ENCODE measurements at regions not wholly inside any gene's neighbourhood (a gene's known extent, or its start where the extent isn't known, plus 50 kb on each side); places are given as distances from the start of the nearest gene placed in this dataset.
"Not testable (repeated sequence)": the region's sequence is repeated elsewhere in the genome, so short reads cannot be mapped to it uniquely, and the experiment has no call there.

DNA sequence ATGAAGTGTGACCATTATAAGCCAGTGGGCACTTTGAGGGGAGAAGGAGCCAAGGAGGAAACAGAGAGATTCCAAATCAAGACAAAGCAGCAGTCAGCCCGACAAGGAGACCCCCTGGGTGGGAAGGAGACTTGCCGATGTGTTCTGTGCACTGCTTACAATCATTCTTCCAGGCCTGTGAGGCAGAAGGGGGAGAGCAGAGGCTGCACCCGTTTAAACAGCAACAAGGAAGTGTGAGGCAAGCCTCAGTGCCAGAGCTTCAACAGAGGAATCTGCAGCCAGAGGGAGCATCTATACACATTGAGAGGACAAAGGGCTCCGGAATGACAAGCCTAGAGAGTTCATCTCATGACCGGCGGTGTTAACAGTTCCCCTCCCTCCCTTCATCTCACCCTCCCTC, 121.1 kb downstream of the NXPE2 start:
- Histone ChIP-seq H3K4me1 (ENCODE audit: control insufficient read depth in 1 of 2, extremely low read depth in 1 of 2, insufficient read depth in 2 of 2, low read length in 2 of 2) (no peaks in the 10 kb centered on the region), H3K9me3 (no peaks in the 10 kb centered on the region), H3K36me3 (ENCODE audit: control insufficient read depth in 2 of 2, extremely low read depth in 1 of 2, insufficient read depth in 1 of 2, low read length in 1 of 2) (no peaks in the 10 kb centered on the region), H3K27me3 (replicated peaks in 1 of 2; ENCODE audit: control insufficient read depth in 2 of 2, extremely low read depth in 1 of 2, insufficient read depth in 2 of 2, low read length in 1 of 2) (peaks cover 0 to 9% of the 10 kb centered on the region in 2 experiments), H3K4me3 (ENCODE audit: control insufficient read depth in 1 of 2, extremely low read depth in 1 of 2, low read length in 1 of 2) (no peak overlapping the region), H3K27ac (ENCODE audit: low read length) (no peak overlapping the region)
- no peak for DNase-seq
- Mint-ChIP-seq H3K4me1 (no peaks in the 10 kb centered on the region), H3K4me3 (no peak overlapping the region), H3K9me3 (peaks cover 0 to 3% (median 0%) of the 10 kb centered on the region in 3 donors), H3K27me3 (peaks cover 11 to 42% of the 10 kb centered on the region in 2 donors), H3K27ac (no peak overlapping the region), H3K36me3 (no peaks in the 10 kb centered on the region)
- CTCF ChIA-PET, result no interaction called here
- 12% methylated on average over 6 of the region's 6 CpGs for WGBS (ENCODE audit: insufficient coverage)
- no peak for ATAC-seq (replicated peaks in 1 of 4)
- POLR2A ChIA-PET, result no interaction called here

DNA sequence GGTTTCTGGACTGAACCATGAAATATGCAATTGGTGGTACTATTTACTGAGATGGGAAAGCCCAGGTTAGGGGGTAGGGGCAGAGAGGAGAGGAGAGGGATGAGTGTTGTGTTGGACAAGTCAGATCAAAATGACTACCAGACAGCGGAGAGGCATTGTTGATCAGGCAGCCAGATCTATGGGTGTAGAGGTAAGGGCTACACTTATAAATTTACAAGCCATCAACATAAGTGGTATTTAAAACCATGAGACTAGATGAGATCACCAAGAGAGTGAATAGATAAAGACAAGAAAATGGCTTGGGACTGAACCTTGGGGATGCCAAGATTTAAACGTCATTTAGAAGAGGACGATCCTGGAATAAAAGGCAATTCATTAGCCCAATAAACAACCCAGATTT, 123.4 kb downstream of the NXPE2 start:
- Histone ChIP-seq H3K27ac (ENCODE audit: low read length) (no peak overlapping the region), H3K4me3 (ENCODE audit: control insufficient read depth in 1 of 2, extremely low read depth in 1 of 2, low read length in 1 of 2) (no peak overlapping the region), H3K27me3 (replicated peaks in 1 of 2; ENCODE audit: control insufficient read depth in 2 of 2, extremely low read depth in 1 of 2, insufficient read depth in 2 of 2, low read length in 1 of 2) (peaks cover 0 to 9% of the 10 kb centered on the region in 2 experiments), H3K4me1 (ENCODE audit: control insufficient read depth in 1 of 2, extremely low read depth in 1 of 2, insufficient read depth in 2 of 2, low read length in 2 of 2) (no peaks in the 10 kb centered on the region), H3K9me3 (no peaks in the 10 kb centered on the region), H3K36me3 (ENCODE audit: control insufficient read depth in 2 of 2, extremely low read depth in 1 of 2, insufficient read depth in 1 of 2, low read length in 1 of 2) (no peaks in the 10 kb centered on the region)
- Mint-ChIP-seq H3K27me3 (peaks cover 6 to 32% of the 10 kb centered on the region in 2 donors), H3K9me3 (peaks cover 0 to 3% (median 3%) of the 10 kb centered on the region in 3 donors), H3K4me3 (no peak overlapping the region), H3K4me1 (no peaks in the 10 kb centered on the region), H3K36me3 (no peaks in the 10 kb centered on the region), H3K27ac (no peak overlapping the region)
- DNase-seq, result no peak
- CTCF ChIA-PET, result no interaction called here
- no peak for ATAC-seq (replicated peaks in 1 of 4)
- WGBS (ENCODE audit: insufficient coverage), result 90% methylated on average over 2 of the region's 3 CpGs
- POLR2A ChIA-PET, result no interaction called here

DNA sequence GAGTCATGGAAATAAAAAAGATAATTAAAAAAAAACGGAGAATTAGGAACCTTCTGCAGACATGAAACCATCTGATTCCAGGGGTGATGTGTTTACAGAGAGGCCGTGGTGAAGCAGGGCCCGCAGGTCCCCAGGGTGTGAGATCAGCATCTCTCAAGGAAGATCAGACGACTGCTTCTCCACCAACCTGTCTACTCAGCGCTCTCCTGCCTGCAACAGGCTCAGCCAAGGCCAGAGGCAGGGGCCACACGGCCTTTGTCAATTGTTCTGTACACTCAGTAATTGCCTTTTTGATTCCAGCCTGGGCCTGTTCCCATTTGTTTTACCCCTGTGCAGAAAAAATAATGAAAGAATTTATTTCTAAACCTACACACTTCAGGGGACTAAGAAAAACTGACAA, 124.6 kb downstream of the NXPE2 start:
- Mint-ChIP-seq H3K27me3 (peaks cover 7 to 29% of the 10 kb centered on the region in 2 donors), H3K27ac (no peak overlapping the region), H3K4me3 (no peak overlapping the region), H3K9me3 (peaks cover 0 to 5% (median 3%) of the 10 kb centered on the region in 3 donors), H3K36me3 (no peaks in the 10 kb centered on the region), H3K4me1 (no peaks in the 10 kb centered on the region)
- Histone ChIP-seq H3K9me3 (no peaks in the 10 kb centered on the region), H3K36me3 (ENCODE audit: control insufficient read depth in 2 of 2, extremely low read depth in 1 of 2, insufficient read depth in 1 of 2, low read length in 1 of 2) (no peaks in the 10 kb centered on the region), H3K4me1 (ENCODE audit: control insufficient read depth in 1 of 2, extremely low read depth in 1 of 2, insufficient read depth in 2 of 2, low read length in 2 of 2) (no peaks in the 10 kb centered on the region), H3K27me3 (replicated peaks in 1 of 2; ENCODE audit: control insufficient read depth in 2 of 2, extremely low read depth in 1 of 2, insufficient read depth in 2 of 2, low read length in 1 of 2) (peaks cover 0 to 7% of the 10 kb centered on the region in 2 experiments), H3K4me3 (ENCODE audit: control insufficient read depth in 1 of 2, extremely low read depth in 1 of 2, low read length in 1 of 2) (no peak overlapping the region), H3K27ac (ENCODE audit: low read length) (no peak overlapping the region)
- DNase-seq, result no peak
- ChIA-PET CTCF (no interaction called here), POLR2A (no interaction called here)
- no peak for ATAC-seq (replicated peaks in 1 of 4)
- 50% methylated on average over 1 of the region's 6 CpGs for WGBS (ENCODE audit: insufficient coverage)

DNA sequence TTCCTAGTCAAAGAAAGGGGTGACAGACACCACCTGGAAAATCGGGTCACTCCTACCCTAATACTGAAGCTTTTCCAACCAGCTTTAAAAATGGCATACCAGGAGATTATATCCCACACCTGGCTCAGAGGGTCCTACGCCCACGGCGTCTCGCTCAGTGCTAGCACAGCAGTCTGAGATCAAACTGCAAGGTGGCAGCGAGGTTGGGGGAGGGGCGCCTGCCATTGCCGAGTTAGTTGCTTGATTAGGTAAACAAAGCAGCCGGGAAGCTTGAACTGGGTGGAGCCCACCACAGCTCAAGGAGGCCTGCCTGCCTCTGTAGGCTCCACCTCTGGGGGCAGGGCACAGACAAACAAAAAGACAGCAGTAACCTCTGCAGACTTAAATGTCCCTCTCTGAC, 127.1 kb downstream of the NXPE2 start:
- ATAC-seq (replicated peaks in 1 of 4); H3K36me3 Mint-ChIP-seq; POLR2A ChIA-PET; H3K9me3 Mint-ChIP-seq; CTCF ChIA-PET; H3K4me1 ChIP-seq (ENCODE audit: control insufficient read depth in 1 of 2, extremely low read depth in 1 of 2, insufficient read depth in 2 of 2, low read length in 2 of 2); H3K9me3 ChIP-seq; H3K4me3 ChIP-seq (ENCODE audit: control insufficient read depth in 1 of 2, extremely low read depth in 1 of 2, low read length in 1 of 2); H3K27me3 Mint-ChIP-seq; H3K4me1 Mint-ChIP-seq; H3K27me3 ChIP-seq (replicated peaks in 1 of 2; ENCODE audit: control insufficient read depth in 2 of 2, extremely low read depth in 1 of 2, insufficient read depth in 2 of 2, low read length in 1 of 2); H3K4me3 Mint-ChIP-seq; H3K27ac Mint-ChIP-seq; H3K36me3 ChIP-seq (ENCODE audit: control insufficient read depth in 2 of 2, extremely low read depth in 1 of 2, insufficient read depth in 1 of 2, low read length in 1 of 2); H3K27ac ChIP-seq (ENCODE audit: low read length); DNase-seq: not testable (repeated sequence)
- no CpG with 5 or more reads among the region's 9 CpGs for WGBS (ENCODE audit: insufficient coverage)

DNA sequence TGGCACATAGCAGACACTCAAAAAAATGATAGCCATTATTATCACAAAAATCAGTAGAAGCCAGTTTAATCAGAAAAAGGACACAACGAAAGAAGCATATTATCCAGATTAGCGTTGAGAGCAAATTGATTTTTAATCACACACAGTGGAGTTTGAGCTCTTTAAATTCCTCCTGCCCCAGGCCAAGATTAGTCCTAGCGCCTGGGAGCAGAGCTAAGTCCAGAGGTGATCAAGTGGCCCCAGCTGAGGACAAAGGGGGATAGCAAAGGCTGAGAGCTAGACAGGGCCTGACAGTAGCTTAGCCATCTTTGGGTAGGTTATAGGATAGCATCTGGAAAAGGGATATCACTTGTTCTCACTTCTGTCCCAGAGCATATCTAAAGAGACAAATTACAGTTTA, 133.6 kb downstream of the NXPE2 start:
- DNase-seq (no peak), ATAC-seq (replicated peaks in 1 of 4) (no peak)
- POLR2A ChIA-PET, result no interaction called here
- no peak overlapping the region for H3K27ac Mint-ChIP-seq
- no peaks in the 10 kb centered on the region for H3K36me3 Mint-ChIP-seq
- Histone ChIP-seq H3K9me3 (no peaks in the 10 kb centered on the region), H3K36me3 (ENCODE audit: control insufficient read depth in 2 of 2, extremely low read depth in 1 of 2, insufficient read depth in 1 of 2, low read length in 1 of 2) (no peaks in the 10 kb centered on the region), H3K4me3 (ENCODE audit: control insufficient read depth in 1 of 2, extremely low read depth in 1 of 2, low read length in 1 of 2) (no peak overlapping the region), H3K27me3 (replicated peaks in 1 of 2; ENCODE audit: control insufficient read depth in 2 of 2, extremely low read depth in 1 of 2, insufficient read depth in 2 of 2, low read length in 1 of 2) (no peaks in the 10 kb centered on the region), H3K4me1 (ENCODE audit: control insufficient read depth in 1 of 2, extremely low read depth in 1 of 2, insufficient read depth in 2 of 2, low read length in 2 of 2) (no peaks in the 10 kb centered on the region), H3K27ac (ENCODE audit: low read length) (no peak overlapping the region)
- CTCF ChIA-PET, result no interaction called here
- WGBS (ENCODE audit: insufficient coverage), result 67% methylated on average over 1 of the region's 3 CpGs
- no peaks in the 10 kb centered on the region for H3K4me1 Mint-ChIP-seq
- H3K4me3 Mint-ChIP-seq, result no peak overlapping the region
- peaks cover 0 to 4% of the 10 kb centered on the region in 2 donors for H3K27me3 Mint-ChIP-seq
- peaks cover 0 to 5% (median 0%) of the 10 kb centered on the region in 3 donors for H3K9me3 Mint-ChIP-seq

DNA sequence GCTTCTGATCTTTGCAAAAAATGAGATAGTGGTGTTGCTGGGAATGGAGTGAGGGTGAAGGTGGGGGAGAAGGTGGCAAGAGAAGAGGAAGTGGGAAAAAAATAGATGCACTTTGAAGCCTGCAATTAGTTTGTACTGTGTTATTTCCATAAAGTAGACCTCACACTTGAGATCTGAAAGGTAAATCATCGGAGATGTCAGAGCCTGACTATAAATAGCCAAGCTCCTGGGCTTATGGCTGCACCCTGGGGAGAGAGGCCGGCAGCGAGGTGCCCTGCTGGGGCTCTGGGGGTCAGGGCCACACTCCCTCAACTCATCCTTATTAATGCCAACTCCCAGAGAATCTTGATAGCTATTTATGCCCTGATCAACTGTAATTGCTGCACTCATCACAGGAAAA, 134.4 kb downstream of the NXPE2 start:
- Mint-ChIP-seq H3K4me1 (no peaks in the 10 kb centered on the region), H3K27ac (no peak overlapping the region), H3K9me3 (peaks cover 0 to 4% (median 0%) of the 10 kb centered on the region in 3 donors), H3K36me3 (no peaks in the 10 kb centered on the region), H3K4me3 (no peak overlapping the region), H3K27me3 (peaks cover 0 to 4% of the 10 kb centered on the region in 2 donors)
- no peak for ATAC-seq (replicated peaks in 1 of 4)
- H3K4me1 ChIP-seq (ENCODE audit: control insufficient read depth in 1 of 2, extremely low read depth in 1 of 2, insufficient read depth in 2 of 2, low read length in 2 of 2), result no peaks in the 10 kb centered on the region
- H3K9me3 ChIP-seq, result no peaks in the 10 kb centered on the region
- H3K27me3 ChIP-seq (replicated peaks in 1 of 2; ENCODE audit: control insufficient read depth in 2 of 2, extremely low read depth in 1 of 2, insufficient read depth in 2 of 2, low read length in 1 of 2), result peaks cover 0 to 7% of the 10 kb centered on the region in 2 experiments
- H3K4me3 ChIP-seq (ENCODE audit: control insufficient read depth in 1 of 2, extremely low read depth in 1 of 2, low read length in 1 of 2), result no peak overlapping the region
- DNase-seq, result no peak
- POLR2A ChIA-PET, result no interaction called here
- no CpG with 5 or more reads among the region's 3 CpGs for WGBS (ENCODE audit: insufficient coverage)
- CTCF ChIA-PET, result no interaction called here
- H3K36me3 ChIP-seq (ENCODE audit: control insufficient read depth in 2 of 2, extremely low read depth in 1 of 2, insufficient read depth in 1 of 2, low read length in 1 of 2), result no peaks in the 10 kb centered on the region
- no peak overlapping the region for H3K27ac ChIP-seq (ENCODE audit: low read length)

DNA sequence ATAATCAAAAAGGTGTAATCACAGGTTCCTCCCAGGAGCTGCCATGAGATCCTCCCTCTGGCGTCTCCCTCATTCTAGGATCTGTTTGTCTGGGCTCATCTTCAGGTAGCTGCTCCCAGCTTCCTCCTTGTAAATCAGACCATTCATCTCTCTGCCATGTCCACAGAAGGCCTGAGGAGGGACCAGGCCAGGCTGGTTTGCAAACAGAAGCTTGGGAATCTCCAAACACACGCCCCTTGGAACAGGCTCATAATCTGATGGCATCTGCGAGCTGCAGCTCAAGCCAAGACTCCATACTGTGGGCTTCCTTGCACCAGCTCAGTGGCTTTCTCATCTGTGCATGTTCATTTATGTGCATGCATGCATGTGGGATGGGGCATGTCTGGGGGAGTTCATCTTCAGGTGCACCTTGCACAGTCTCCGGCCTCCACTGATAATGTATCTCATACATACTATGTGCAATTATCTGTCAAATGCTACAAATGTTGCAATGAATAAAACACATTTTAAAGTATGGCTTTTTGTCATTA, 134.9 kb downstream of the NXPE2 start:
- Mint-ChIP-seq H3K36me3 (no peaks in the 10 kb centered on the region), H3K27me3 (no peaks in the 10 kb centered on the region), H3K4me1 (no peaks in the 10 kb centered on the region), H3K9me3 (no peaks in the 10 kb centered on the region), H3K4me3 (no peak overlapping the region), H3K27ac (no peak overlapping the region)
- ATAC-seq (replicated peaks in 1 of 4), result no peak
- Histone ChIP-seq H3K4me1 (ENCODE audit: control insufficient read depth in 1 of 2, extremely low read depth in 1 of 2, insufficient read depth in 2 of 2, low read length in 2 of 2) (no peaks in the 10 kb centered on the region), H3K9me3 (no peaks in the 10 kb centered on the region), H3K4me3 (ENCODE audit: control insufficient read depth in 1 of 2, extremely low read depth in 1 of 2, low read length in 1 of 2) (no peak overlapping the region), H3K27me3 (replicated peaks in 1 of 2; ENCODE audit: control insufficient read depth in 2 of 2, extremely low read depth in 1 of 2, insufficient read depth in 2 of 2, low read length in 1 of 2) (peaks cover 0 to 13% of the 10 kb centered on the region in 2 experiments), H3K27ac (ENCODE audit: low read length) (no peak overlapping the region), H3K36me3 (ENCODE audit: control insufficient read depth in 2 of 2, extremely low read depth in 1 of 2, insufficient read depth in 1 of 2, low read length in 1 of 2) (no peaks in the 10 kb centered on the region)
- CTCF ChIA-PET, result no interaction called here
- WGBS (ENCODE audit: insufficient coverage), result 69% methylated on average over 3 of the region's 4 CpGs
- POLR2A ChIA-PET, result no interaction called here
- no peak for DNase-seq

All from T-cell (primary cell).